EL (cell line): ENCODE measurements at regions not wholly inside any gene's neighbourhood (a gene's known extent, or its start where the extent isn't known, plus 50 kb on each side); places are given as distances from the start of the nearest gene placed in this dataset.
"Not testable (repeated sequence)": the region's sequence is repeated elsewhere in the genome, so short reads cannot be mapped to it uniquely, and the experiment has no call there.

ENCODE experiments used
- DNase-seq: peaks from one replicate; pipeline ENCODE4 v3.0.0-alpha.2; 2016

DNA sequence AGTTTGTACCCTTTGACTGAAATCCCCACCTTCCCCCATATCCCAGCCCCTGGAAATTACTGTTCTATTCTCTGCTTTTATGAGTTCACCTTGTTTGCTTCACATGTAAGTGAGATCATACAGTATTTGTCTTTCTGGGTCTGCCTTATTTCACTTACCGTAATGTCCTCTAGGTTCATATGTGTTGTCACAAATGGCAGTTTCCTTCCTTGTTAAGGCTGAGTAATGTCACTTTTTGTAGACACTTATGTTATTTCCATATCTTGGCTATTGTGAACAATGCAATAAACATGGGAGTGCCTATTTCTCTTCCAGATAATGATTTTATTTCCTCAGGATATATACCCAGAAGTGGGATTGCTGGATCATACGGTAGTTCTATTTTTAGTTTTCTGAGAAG is 272.3 kb downstream of the MRPS30 start:
- no peak for DNase-seq

DNA sequence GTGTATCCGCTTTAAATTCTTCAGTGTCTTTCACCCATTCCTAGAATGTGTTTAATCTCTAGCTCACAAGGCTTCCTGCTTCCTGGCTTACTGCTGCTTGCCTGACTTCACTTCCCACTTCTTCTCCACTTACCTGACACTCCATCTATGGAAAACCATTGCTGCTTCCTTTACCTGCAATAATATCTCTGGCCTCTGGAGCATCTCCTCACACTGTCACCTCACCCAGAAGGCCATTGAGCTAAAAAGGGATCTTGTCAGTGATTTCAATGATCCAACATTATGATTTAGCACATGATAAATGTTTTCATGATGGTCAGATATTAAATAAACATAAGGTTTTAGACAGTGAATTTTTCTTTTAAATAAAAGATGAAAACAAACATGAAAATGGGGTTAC is 281.1 kb downstream of the MRPS30 start:
- no peak for DNase-seq

DNA sequence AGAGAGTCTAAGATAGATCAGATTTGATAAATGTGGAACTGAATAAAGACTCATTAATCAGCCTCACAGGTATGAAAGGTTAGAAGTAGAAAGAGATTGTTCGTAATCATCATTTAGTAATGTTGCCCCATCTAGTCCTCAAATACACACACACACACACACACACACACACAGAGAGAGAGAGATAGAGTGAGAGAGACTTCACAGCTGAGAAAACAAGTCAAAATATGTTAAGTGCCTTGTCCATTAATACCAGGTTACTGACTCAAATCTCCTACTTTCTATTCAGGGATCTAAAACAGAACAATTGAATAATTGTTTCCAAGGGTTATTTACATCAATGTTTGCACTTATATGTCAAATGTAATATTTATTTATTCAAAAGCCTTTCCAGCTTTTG is 284.6 kb downstream of the MRPS30 start:
- no peak for DNase-seq

- no peak for DNase-seq
Observed at GRCh38 chr5:45094876-45095440, 286.2 kb downstream of the MRPS30 start.

DNA sequence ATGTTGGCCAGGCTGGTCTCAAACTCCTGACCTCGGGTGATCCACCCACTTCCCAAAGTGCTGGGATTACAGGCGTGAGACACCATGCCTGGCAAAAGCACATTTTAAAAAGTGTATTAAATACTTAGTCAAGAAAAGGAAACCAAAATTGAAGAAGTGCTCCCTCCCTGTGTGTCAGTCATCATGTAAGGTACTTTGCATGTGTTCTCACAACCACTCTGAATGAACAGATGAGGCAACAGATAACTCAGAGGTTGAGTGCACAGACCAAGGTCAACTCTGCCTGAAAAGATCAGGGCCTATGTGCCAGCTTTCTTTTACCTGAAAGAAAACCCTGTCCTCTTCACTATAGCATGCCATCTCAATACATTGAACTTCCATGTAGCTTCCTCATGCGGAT is 289.7 kb downstream of the MRPS30 start:
- no peak for DNase-seq

- no peak for DNase-seq
Observed at GRCh38 chr5:45101146-45101545, 292.4 kb downstream of the MRPS30 start.

DNA sequence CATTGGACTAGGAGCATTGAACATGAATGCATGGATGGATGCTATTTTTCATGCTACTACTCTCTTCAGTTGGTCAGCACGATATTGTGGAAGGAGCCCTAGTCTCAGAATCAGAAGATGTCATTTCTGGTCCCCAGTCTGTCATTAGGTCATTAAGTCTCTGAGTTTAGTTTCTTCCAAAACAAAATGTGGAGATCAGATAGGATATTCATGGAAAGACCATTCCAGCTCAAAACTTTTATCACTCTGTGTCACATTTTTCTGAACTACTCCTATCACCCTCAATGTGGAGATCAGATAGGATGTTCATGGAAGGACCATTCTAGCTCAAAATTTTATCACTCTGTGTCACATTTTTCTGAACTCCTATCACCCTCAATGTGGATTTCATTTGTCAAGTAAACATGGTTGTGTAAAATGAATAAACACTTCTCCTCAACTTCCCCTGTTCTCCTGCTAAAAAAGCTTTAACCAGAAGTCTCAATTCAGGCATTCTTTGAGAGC is 296.8 kb downstream of the MRPS30 start:
- DNase-seq = no peak

DNA sequence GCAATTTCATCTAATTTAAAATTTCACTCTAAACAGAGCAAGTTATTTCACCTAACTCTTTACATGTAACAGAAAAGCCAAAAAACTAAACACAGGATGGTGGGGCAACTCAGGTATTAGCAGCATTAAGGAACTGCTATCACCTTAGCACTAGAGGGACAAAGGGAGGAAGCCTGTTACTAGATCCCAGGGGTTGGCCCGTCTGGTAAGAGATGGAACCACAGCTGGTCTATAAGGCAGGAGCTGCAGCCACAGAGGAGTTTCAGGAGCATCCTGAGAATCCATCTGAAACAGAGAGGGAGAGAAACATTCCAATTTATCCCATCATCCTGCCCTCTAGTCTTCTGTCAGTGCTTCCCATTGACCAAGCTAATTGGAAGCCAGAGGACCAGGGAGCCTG is 300.3 kb downstream of the MRPS30 start:
- no peak for DNase-seq

GRCh38 chr5:45109636-45110035 is 300.9 kb downstream of the MRPS30 start:
- no peak for DNase-seq

- DNase-seq = no peak
Observed at GRCh38 chr5:45110399-45110798, 301.7 kb downstream of the MRPS30 start.

GRCh38 chr5:45113726-45114125 is 305.0 kb downstream of the MRPS30 start:
- no peak for DNase-seq

DNA sequence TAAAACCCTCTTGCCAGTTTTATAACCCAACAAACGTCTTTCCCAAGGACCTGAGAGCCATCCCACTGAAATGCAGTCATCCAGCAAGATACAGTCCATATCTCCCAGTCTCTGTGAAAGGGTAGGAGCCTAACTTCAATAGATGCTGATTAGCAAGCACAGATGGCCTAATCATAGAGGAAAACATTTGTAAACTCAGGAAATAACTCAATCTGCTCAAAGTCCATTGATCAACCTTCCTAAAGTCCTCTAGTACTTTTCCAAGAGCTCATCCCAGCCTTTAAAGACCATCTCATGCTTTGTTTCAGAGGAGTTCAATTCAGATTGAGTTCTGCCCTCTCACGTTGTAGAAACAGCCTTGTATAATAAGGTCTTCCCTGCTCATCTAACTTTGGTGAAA is 324.2 kb downstream of the MRPS30 start:
- DNase-seq = no peak

- no peak for DNase-seq
Observed at GRCh38 chr5:45162974-45163373, 354.2 kb downstream of the MRPS30 start.

GRCh38 chr5:45171563-45171962 is 362.8 kb downstream of the MRPS30 start:
- no peak for DNase-seq

DNA sequence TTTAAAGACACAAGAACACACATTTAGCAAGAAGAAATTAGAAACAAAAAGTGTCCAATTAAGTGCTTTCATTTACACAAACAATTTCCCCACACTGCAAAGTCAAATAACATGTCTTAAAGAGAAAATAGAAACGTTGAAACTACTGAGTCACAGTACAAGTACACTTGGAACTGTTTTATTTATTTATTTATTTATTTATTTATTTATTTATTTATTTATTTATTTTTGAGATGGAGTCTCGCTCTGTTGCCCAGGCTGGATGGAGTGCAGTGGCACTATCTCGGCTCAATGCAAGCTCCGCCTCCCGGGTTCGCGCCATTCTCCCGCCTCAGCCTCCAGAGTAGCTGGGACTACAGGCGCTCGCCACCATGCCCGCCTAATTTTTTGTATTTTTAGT is 363.9 kb downstream of the MRPS30 start:
- DNase-seq = not testable (repeated sequence)

GRCh38 chr5:45179686-45180085 is 370.9 kb downstream of the MRPS30 start:
- no peak for DNase-seq

GRCh38 chr5:45189042-45189441 is 380.3 kb downstream of the MRPS30 start:
- no peak for DNase-seq

DNA sequence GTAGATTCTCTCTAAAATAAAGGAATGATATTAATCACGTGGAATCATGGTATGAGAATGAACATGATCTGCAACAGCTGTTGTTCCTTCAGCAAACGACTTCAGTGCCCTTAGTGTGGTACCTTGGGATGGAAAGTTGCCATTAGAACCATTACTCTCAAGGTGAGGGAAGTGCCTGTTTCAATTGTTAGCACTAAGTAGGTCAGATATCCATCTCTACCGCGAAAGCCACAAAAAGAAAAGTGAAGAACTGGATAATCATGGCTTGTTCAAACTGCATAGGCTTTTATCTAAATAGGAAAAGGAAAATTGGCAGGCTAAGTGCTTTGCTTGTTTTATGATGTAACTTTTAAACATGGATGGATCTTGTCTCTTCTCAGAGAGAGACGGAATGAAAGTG is 380.7 kb downstream of the MRPS30 start:
- DNase-seq = no peak

DNA sequence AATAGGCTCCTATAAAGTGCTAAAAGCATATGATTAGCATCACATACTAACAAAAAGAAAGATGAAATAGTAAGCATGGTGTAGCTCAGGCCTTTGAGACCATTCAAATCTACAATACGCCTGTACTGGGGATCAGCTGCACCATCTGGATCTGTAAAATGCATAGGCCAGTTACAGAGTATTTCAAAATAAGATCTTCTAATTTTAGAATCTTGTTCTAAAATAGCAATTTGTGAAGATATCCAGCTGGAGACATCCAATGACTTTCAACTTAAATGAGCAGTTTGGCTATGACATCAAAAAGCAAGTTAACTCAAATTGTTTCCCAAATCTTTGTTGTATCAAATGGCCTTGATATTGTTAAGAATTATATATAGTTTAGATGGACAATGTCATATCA is 386.3 kb downstream of the MRPS30 start:
- DNase-seq = no peak
